ENCODE measurements at regions not wholly inside any gene's neighbourhood (a gene's known extent, or its start where the extent isn't known, plus 50 kb on each side); places are given as distances from the start of the nearest gene placed in this dataset.

GRCh38 chr12:75833268-75833667, 198.3 kb downstream of the PHLDA1 start (continued):
- TF ChIP-seq ZNF407 (CRISPR knock-in tag; IDR thresholded peaks at IDR 0.05; ENCODE audit: not compliant biosample characterization) (no peak), ZNF367 (CRISPR knock-in tag; IDR thresholded peaks at IDR 0.05; ENCODE audit: borderline replicate concordance) (no peak)

- DNase-seq (ENCODE audit: low spot score): no peak
- H3K79me2 ChIP-seq (ENCODE audit: insufficient read depth, low read length): no peaks in the 10 kb centered on the region
- CTCF ChIA-PET (ENCODE audit: low intra/inter-chr PET ratio, low total read pairs): no interaction called here
- intact Hi-C loops (cut with micrococcal nuclease; ENCODE audit: unreplicated experiment) (no loop called here), in situ Hi-C loops (cut with HindIII; ENCODE audit: extremely low pct_ligation_motif_present, low pct_unique_long_range_greater_than_20kb) (no loop called here)
- H3K36me3 ChIP-seq (replicated peaks in 1 of 2; ENCODE audit: control insufficient read depth in 1 of 2, insufficient read depth in 2 of 2, low read length in 2 of 2): no peaks in the 10 kb centered on the region
- H4K20me1 ChIP-seq (ENCODE audit: insufficient read depth, low read length): no peaks in the 10 kb centered on the region
- H3K4me1 ChIP-seq (ENCODE audit: insufficient read depth, low read length): peaks cover 17% of the 10 kb centered on the region
- 71% methylated on average over 2 of the region's 2 CpGs for WGBS (ENCODE audit: low lambda C conversion rate)
- H3K9ac ChIP-seq (ENCODE audit: insufficient read depth, low read depth, low read length): no peak overlapping the region
- FAIRE-seq: peak; percentile 4
- H3K27ac ChIP-seq (ENCODE audit: extremely low read length, insufficient read depth, low read length): no peak overlapping the region
- H3K4me2 ChIP-seq (ENCODE audit: low read depth, low read length): no peak overlapping the region
- H3K4me3 ChIP-seq (replicated peaks in 1 of 3; ENCODE audit: insufficient read depth in 1 of 3, low read depth in 2 of 3, low read length in 3 of 3): no peak overlapping the region
- POLR2A ChIA-PET: no interaction called here
- H3K27me3 ChIP-seq (ENCODE audit: control insufficient read depth in 1 of 2, insufficient read depth in 2 of 2, low read length in 2 of 2): no peaks in the 10 kb centered on the region
- H2AFZ ChIP-seq (ENCODE audit: low read length): no peak overlapping the region
- no peaks in the 10 kb centered on the region for H3K9me3 ChIP-seq (ENCODE audit: low read length)
- no peak for TF ChIP-seq CBX5 (CRISPR knock-in tag; IDR thresholded peaks at IDR 0.05; ENCODE audit: borderline replicate concordance)
- peak; percentile 9; the same call in 1 of the 2 replicates for TF ChIP-seq RXRB (CRISPR knock-in tag; IDR thresholded peaks at IDR 0.05; ENCODE audit: borderline replicate concordance)
- no TSS peak for BruUV-seq (replicated peaks)
- ATAC-seq: no peak
Measured at GRCh38 chr12:75831402-75831801, 200.2 kb downstream of the PHLDA1 start.
